SU-DHL-6 (cell line): ENCODE measurements at regions not wholly inside any gene's neighbourhood (a gene's known extent, or its start where the extent isn't known, plus 50 kb on each side); places are given as distances from the start of the nearest gene placed in this dataset.

Experiments used
- CTCF ChIP-seq: fragments of 200-600 bp; sonication (generic); IDR thresholded peaks from one replicate; pipeline ENCODE4 v1.5.1; 2017; ENCODE audit warnings: antibody characterized with exemption, mild to moderate bottlenecking, low read length, moderate library complexity; ENCODE audit not compliant: insufficient read depth, poor library complexity, severe bottlenecking
- EZH2phosphoT487 ChIP-seq: fragments of 200-600 bp; sonication (generic), shearing (Covaris generic); conservative IDR thresholded peaks from 2 replicates; pipeline ENCODE4 v1.6.1; 2018; ENCODE audit warnings: mild to moderate bottlenecking, antibody characterized with exemption, low read length, moderate library complexity, mixed read lengths

- TF ChIP-seq CTCF (no peak), EZH2phosphoT487 (no peak)
Observed at GRCh38 chr11:45089676-45090499, 56.6 kb upstream of the PRDM11 start.
